BE2C (cell line): ENCODE measurements at regions not wholly inside any gene's neighbourhood (a gene's known extent, or its start where the extent isn't known, plus 50 kb on each side); places are given as distances from the start of the nearest gene placed in this dataset.

Experiments used
- DNase-seq: peaks from one replicate; pipeline ENCODE4 v3.0.0-alpha.2; 2020
- H3K27me3 ChIP-seq: fragments of 250-450 bp; sonication (Bioruptor Pico); 2 replicates; pipeline ENCODE4 v1.5.1; 2020; ENCODE audit warnings: mild to moderate bottlenecking
- H3K36me3 ChIP-seq: fragments of 250-450 bp; sonication (Bioruptor Pico); 2 replicates; pipeline ENCODE4 v1.5.1; 2020; ENCODE audit warnings: mild to moderate bottlenecking
- H3K4me1 ChIP-seq: fragments of 250-450 bp; sonication (Bioruptor Pico); 2 replicates; pipeline ENCODE4 v1.5.1; 2020
- H3K4me3 ChIP-seq: 2 replicates; pipeline ENCODE4 v1.5.1; 2011; ENCODE audit warnings: low read depth, low read length
- H3K9me3 ChIP-seq: fragments of 250-450 bp; sonication (Bioruptor Pico); 2 replicates; pipeline ENCODE4 v1.5.1; 2020
- TF ChIP-seq, protein P1 (sequence below): IDR thresholded peaks from 2 replicates; pipeline ENCODE4 v1.5.1; 2012; ENCODE audit warnings: mild to moderate bottlenecking, low read depth, low read length

DNA sequence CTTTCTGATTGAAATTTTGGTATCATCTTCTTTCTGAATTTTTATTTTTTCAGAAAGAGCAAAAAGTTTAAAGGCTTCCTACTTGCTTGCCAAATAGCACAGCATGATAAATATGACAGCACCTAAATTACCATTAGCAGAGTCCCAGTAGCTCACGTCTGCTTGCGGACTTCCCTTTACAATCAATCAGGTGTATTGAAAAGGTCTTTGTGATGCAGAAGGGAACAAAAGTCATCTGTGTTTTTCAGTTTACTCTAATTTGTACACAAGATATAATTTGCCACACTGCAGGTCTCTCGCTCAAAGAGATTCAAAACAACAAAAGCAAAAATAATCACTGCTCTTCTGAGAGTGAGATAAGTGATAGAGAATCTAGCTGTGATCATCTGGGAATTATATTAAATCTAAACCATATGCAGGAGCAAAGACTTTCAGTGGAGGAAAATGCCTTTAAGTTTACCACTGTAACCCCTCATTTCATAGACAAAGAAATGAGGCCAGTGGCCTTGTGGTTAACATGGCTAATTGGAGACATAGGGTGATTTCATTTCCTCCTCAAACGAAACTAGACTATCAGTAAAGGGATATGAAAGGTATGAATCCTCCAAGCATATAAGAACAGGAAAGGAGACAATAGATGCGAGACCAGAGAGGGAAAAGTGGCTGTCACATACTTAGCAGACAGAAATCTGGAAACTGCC lies 240.8 kb upstream of the TMPO start:
- Histone ChIP-seq H3K36me3 (no peaks in the 10 kb centered on the region), H3K4me3 (no peak overlapping the region), H3K4me1 (no peaks in the 10 kb centered on the region), H3K27me3 (no peaks in the 10 kb centered on the region), H3K9me3 (no peaks in the 10 kb centered on the region)
- DNase-seq, result no peak
- TF ChIP-seq, protein P1, sequence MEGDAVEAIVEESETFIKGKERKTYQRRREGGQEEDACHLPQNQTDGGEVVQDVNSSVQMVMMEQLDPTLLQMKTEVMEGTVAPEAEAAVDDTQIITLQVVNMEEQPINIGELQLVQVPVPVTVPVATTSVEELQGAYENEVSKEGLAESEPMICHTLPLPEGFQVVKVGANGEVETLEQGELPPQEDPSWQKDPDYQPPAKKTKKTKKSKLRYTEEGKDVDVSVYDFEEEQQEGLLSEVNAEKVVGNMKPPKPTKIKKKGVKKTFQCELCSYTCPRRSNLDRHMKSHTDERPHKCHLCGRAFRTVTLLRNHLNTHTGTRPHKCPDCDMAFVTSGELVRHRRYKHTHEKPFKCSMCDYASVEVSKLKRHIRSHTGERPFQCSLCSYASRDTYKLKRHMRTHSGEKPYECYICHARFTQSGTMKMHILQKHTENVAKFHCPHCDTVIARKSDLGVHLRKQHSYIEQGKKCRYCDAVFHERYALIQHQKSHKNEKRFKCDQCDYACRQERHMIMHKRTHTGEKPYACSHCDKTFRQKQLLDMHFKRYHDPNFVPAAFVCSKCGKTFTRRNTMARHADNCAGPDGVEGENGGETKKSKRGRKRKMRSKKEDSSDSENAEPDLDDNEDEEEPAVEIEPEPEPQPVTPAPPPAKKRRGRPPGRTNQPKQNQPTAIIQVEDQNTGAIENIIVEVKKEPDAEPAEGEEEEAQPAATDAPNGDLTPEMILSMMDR, result no peak

DNA sequence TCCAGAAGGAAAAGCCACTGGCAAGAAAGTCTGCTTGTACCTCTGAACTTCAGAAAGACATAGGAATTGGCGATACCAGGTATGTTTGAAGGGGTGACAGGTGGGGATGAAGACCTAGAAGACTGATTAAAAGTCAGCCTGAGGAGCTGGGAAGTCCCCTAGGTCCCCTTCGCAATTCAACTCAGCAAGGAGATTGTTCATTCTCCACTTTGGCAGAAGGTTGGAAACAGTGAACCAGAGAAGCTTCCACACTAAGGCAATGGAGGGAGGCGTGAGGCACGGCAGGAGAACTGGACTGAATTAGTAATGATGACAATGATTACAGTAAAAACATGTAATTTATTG lies 240.3 kb upstream of the TMPO start:
- H3K36me3 ChIP-seq, result no peaks in the 10 kb centered on the region
- no peaks in the 10 kb centered on the region for H3K9me3 ChIP-seq
- H3K27me3 ChIP-seq, result no peaks in the 10 kb centered on the region
- no peak overlapping the region for H3K4me3 ChIP-seq
- TF ChIP-seq, protein P1, result no peak
- no peaks in the 10 kb centered on the region for H3K4me1 ChIP-seq
- no peak for DNase-seq

DNA sequence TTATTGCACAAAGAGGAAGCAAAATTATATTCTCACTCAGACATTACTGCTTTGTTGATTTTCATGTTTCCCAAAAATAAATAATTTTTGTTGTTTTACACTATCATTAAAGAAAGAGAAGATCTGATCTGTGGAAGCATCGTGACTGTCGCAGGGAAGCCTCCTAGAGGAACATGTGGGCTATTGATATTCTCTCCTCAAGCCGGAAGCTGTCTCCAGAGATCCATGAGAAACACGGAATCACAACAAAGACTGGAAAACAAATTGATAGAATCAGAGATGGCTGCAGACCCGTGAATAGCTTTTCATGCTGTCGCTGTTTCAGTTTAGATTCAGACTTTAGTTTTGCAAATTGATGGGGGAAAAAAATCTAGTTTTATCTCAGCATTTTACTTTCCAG lies 235.2 kb upstream of the TMPO start:
- no peaks in the 10 kb centered on the region for H3K36me3 ChIP-seq
- no peak overlapping the region for H3K4me3 ChIP-seq
- H3K27me3 ChIP-seq, result no peaks in the 10 kb centered on the region
- no peaks in the 10 kb centered on the region for H3K4me1 ChIP-seq
- DNase-seq, result no peak
- no peaks in the 10 kb centered on the region for H3K9me3 ChIP-seq
- TF ChIP-seq, protein P1, result no peak

DNA sequence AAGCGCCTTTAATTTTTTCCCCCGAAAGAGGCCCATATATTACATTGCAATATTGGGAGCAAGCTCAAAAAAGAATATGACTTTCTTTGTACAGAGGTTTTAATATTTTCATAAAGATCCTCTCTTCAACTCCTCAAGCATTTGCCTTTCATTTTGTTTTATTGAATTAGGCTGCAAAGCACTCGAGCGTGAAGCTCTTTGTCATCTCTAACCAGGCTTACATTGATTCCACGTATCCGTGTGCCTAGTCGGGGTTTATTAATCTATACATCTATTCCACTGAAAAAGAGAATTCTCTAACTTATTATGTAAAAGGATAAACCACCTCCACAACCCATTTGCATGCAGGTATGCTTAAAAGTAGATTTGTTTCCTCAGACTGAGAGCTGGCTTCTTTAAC lies 234.8 kb upstream of the TMPO start:
- H3K4me3 ChIP-seq, result no peak overlapping the region
- no peaks in the 10 kb centered on the region for H3K27me3 ChIP-seq
- H3K9me3 ChIP-seq, result no peaks in the 10 kb centered on the region
- no peak for DNase-seq
- no peaks in the 10 kb centered on the region for H3K36me3 ChIP-seq
- TF ChIP-seq, protein P1, result no peak
- no peaks in the 10 kb centered on the region for H3K4me1 ChIP-seq

DNA sequence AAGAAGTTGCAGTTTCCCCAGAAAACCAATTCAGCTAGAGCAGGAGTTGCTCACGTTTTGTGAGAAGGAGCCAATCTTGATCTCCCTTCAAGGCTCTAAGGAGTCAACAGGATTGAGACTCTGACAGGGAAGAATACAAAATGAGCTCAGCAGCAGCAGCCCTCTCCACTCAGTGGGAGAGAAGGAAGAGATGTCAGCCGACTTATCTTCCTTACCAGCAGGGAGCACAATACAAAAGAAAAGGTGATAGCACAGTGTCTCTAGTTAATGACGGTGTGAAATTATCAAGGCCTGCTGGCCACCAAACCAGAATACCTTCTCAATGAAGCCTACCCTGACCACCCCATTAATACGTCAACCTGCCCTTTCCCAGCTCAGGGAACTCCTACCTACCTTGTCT lies 223.6 kb upstream of the TMPO start:
- Histone ChIP-seq H3K9me3 (no peaks in the 10 kb centered on the region), H3K27me3 (no peaks in the 10 kb centered on the region; the same call in 1 of the 2 replicates), H3K36me3 (no peaks in the 10 kb centered on the region), H3K4me1 (no peaks in the 10 kb centered on the region), H3K4me3 (no peak overlapping the region)
- no peak for DNase-seq
- TF ChIP-seq, protein P1, result no peak

DNA sequence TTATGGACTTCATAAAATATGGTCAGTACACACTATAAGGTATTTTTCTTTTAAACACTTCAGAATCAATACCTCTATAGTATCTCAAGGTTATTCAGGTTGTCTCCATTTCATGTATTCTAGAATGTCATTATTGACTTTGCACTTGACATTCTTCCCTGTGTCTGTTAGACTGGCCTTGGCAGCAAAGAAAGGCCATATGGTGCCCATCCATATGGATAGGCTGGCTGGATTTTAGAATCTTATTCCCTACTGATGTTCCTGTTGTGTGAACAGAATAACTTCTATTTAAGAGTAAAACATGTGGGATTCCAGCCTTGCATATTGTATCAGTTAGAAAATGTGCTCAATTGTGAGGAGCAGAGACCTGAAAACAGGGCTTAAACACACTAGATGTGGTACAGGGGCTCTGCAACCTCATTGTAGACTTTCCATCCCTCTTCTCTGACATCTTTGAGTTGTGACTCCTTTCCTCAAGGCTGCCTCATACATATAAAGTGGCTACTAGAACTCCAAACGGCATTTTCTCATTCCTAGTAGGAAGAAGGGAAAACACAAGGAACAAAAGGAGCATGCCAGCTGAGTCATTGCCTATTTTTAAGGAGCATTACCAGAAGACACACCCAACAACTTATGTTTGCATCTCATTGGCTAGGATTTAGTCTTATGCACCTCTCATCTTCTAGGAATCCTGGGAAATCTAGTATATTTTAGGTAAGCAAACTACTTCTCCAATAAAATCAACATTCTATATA lies 221.2 kb upstream of the TMPO start:
- TF ChIP-seq, protein P1, result no peak
- H3K27me3 ChIP-seq, result no peaks in the 10 kb centered on the region; the same call in 1 of the 2 replicates

More for the DNA sequence above, 221.2 kb upstream of the TMPO start:
- Histone ChIP-seq H3K36me3 (no peaks in the 10 kb centered on the region), H3K9me3 (no peaks in the 10 kb centered on the region), H3K4me1 (no peaks in the 10 kb centered on the region), H3K4me3 (no peak overlapping the region)
- no peak for DNase-seq
